GM18873 (cell line): ENCODE measurements at regions not wholly inside any gene's neighbourhood (a gene's known extent, or its start where the extent isn't known, plus 50 kb on each side); places are given as distances from the start of the nearest gene placed in this dataset.

Source experiments
- ATAC-seq: cut with Tn5 transposase; IDR thresholded peaks from one replicate; pipeline ENCODE4 v1.9.1; 2021; ENCODE audit warnings: mild to moderate bottlenecking, moderate library complexity, moderate number of reproducible peaks; ENCODE audit not compliant: unreplicated experiment, low FRiP score

DNA sequence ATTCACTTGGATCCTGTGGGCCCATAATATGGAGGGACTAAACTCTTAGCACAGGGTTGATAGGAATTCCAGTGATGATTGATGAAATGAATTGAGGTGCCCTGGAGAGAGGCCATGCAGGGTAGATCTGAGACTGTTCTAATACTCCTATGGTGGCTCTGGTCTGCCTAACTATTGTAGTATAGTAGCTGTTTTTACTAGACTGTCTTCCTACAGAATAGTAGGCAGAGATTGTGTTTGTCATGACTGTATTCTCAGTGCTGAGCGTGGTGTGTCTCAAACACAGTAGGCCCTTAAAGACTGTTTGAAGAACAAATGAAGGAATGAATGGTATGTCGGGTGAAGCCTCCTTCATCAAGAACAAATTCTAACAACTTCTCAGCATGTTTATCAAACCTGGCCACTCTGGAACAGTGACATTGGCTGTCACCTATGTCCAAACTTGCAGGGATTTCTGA lies 107.0 kb upstream of the SESN3 start:
- ATAC-seq: no peak

DNA sequence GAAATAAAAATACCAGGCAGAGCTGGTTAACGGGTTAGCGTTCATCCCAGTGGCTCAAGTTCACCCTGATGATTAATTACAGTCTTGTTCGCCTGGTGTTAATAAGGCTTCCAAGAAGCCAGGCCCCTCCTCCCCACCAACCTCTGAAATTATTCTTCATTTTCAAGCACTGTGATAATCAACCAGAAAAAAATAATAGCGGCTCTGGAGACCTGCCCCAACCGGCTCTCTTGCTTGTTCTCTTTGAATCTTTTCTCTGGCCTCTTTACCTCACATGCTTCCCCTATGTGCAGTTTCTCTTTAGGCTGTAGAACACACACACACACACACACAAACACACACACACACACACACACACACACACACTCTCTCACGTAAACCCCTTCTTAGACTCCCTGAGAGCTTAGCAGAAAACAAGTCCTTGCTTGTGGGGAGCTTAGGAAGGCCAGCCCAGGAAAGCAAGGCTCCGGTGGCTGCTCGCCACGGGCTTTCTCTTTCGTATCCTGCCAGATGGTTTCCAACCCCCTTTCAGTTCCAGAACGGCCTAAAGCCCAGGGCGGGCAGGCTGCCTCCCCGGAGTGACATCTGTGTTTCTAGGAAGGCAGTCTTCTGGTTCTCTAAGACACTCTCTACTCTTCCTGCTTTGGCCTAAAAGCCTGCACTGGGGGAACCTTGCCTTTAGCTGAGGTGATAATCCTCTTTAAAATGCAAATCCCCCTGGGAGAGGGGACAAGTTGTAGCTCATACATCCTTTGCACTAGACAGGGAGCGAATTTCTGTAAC lies 106.4 kb upstream of the SESN3 start:
- ATAC-seq: peak; percentile 83

DNA sequence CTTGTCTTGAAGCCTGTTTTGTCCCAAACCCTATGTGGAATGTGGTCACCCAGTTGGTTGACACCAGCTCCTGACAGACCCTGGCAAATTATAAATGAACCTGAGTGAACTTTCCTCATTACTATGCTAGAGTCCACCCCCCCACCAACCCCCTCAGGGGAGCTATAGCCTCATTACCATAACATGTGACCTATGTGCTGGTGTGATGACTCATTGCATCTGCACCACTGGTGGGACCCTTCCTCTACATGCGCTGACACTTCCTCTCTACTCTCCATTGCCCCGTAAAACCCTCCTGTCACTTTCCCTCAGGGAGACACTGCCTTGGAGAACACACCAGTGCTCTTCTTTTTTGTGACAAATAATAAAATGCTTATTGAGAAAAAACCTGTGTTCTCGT lies 105.0 kb upstream of the SESN3 start:
- ATAC-seq: no peak

DNA sequence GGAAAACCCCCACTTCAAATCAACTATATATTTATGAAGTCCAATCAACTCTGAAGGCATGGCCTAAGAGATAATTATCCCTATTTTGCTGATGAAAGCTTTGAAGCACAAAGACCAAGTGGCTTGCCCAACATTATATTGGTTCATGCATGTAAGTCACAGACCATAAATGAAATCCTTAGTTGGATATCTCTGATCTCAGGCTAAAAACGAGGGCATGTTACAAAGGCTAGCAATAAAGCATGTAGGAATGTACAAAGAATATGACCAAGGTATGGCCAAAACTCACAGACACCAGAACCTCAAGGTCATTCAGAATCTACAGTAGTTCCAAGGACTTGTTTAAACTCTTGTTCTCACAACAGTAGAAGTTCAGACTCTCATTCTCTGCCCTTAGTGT lies 100.2 kb upstream of the SESN3 start:
- ATAC-seq: no peak

DNA sequence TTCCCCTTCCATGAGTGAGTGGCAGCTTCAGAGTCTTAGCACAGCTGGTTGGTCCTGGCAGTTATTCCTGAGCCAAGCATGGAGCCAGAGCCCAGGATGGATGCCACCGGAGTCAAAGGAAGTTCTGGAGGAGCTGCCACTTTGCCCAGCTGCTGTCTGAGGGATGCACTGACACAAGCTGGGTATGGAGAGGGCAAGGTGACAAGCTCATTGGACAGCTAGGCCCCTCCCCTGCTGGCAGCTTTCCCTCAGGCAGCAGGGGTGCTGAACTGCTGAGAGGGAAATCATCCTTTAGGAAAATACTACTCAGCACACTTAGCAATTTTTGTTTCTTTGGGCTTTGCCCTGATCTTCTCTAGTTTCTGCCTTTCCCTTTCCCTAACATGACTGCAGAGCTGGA lies 99.3 kb upstream of the SESN3 start:
- no peak for ATAC-seq

DNA sequence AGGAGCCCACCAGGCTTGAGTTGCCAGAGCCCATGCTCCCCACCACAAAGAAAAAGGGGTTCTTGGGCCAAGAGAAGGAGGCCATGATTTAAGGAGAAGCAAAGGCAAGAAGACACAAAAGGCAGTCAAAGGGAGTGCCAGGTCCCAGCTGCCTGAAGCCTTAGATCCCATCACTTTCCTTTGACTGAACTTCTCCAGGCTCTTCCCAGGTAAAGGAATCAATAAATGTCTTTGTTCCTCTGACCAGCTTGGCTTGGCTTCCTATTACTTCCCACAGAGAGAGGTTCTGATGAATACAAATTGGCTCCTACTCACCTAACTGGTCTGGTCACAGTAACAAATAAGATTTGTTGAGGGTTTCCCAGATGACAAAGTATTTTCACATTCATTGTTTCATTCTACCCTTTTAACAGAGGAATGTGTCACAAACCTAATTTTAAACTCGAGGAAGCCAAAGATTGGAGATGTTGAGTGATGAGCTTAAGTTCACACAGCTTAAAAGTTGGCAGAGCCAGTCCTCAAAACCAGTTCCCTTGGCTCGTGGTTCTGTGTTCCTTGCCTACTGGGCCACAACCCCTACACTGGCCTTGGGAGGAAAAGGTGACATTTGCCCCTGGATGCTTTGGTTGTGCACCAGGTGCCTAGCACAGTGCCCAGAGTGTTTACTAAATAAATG lies 96.4 kb upstream of the SESN3 start:
- ATAC-seq: no peak

DNA sequence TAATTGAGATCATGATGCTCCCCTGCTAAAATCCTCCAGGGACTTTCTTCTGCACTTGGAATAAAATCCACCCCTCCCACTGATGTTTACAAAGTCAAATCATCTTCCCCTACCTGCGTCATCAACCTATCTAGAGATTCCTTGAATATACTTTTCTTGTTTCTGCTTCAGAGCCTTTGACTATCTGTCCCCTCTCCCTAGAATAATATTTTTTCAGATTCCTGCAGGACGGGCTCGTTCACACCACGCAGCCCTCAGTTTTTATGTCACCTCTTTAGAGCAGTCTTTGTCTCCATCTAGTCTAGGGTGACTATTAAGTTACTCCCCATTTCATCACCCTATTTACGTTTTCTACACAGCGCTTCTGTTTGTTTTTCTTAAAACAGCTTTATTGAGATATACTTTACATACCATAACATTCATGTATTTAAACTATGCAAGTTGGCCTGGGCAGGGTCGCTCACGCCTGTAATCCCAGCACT lies 94.8 kb upstream of the SESN3 start:
- ATAC-seq: no peak

DNA sequence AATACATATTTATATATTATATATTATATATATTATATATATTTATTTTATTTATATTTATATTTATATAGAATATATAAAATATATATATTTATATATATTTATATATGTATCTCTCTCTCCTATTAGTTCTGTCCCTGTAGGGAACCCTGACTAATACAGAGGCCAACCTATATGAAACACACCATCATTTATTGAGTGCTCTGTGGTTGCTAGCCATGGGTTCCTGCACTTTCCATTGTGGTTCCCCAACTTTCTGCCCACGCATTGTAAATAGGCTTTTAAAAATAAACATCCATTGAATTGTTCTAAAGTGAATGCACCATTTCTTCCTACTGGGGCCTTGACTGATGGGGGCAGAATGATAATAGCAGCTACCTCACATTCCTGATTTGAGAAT lies 93.8 kb upstream of the SESN3 start:
- ATAC-seq: no peak

DNA sequence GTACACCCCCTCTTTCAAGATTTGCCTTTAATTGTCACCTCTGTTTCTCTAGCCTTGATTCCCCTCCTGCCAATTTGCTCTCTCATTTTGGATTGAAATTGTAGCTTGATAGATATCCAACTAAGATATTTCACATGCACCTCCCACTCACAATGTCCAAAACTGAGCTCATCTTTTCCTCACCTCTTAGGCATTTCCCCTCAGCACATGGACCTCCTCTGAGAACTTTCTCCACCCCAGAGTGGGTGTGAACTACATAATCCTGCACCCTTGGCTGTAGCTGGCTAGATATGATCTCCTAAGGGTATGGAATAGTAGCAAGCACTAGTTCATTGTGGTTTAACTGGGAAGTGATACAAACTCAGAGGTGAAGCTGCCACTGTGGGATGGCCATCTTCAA lies 91.5 kb upstream of the SESN3 start:
- no peak for ATAC-seq

DNA sequence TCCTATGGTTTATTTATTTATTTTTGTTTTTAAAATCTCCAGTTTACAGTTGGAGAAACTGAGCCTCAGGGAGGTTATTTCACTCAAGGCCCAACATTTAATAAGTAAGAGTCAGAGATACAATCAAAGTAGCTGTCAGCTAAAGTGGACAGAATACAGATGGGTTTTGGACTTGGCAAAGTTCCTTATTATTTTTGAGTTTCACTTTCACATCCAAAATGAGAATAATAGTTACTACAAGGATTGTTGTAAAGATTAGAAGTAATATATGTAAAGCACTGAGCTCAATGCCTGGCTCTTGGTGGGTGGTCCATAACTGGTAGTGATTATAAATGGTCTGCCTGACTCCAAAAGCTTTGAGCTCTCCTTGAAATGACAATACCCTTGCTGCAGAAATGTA lies 87.5 kb upstream of the SESN3 start:
- no peak for ATAC-seq

DNA sequence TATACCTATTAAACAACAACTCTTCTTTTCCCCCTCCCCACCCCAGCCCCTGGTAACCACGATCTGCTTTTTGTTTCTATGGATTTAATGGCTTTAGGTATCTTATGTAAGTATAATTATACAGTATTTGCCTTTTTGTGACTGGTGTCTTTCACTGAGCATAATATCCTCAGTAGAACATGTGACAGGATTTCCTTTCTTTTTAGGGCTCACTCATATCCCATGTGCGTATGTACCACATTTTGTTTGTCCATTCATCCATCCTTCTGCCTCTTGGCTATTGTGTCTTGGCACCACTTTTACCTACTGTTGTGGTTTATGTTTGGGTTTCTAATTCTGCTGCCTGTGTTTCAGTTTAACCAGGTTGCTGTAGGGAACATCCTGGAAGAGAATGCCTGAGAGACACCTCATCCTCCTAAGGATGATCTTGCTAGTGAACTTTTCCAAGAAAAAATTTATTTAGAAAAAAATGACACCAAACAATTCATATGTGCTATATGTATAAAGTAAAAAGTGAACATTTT lies 77.6 kb upstream of the SESN3 start:
- no peak for ATAC-seq

DNA sequence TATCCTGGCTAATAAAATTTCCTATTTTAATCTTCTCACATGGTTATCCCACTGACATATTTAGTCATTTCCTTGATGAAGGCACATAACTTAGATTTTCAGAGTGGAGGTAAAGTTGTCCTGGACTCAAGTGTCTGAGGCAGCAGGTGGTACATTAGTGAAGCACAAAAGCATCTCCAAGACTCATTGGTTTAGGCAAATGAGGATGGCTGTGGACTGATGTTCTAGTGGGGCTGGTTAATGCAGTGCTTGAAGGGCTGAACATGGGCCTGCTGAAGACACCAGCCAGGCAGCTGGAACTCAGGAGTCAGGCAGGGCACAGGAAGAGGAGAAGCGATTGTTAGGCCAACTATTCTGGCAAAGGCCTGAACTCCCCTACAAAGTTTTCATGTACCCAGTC lies 76.3 kb upstream of the SESN3 start:
- no peak for ATAC-seq

DNA sequence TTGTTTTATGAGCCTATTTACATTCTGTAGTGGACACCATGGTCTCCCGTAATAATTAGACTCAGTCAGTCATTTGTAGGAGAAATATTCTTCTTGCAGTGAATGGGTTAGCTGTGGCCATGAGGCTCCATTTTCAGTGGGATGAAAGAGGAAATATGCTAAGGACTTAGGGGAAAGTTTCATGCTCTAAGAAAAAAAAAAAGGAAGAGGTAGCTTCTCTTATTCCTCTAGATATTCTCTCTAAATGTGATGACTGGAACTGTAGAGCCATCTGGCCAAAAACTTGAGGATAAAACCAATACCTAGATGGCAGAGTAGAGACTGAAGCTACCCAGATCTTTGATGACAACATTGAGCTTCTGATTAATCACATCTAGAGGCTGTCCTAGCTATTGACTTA lies 75.8 kb upstream of the SESN3 start:
- ATAC-seq: no peak

DNA sequence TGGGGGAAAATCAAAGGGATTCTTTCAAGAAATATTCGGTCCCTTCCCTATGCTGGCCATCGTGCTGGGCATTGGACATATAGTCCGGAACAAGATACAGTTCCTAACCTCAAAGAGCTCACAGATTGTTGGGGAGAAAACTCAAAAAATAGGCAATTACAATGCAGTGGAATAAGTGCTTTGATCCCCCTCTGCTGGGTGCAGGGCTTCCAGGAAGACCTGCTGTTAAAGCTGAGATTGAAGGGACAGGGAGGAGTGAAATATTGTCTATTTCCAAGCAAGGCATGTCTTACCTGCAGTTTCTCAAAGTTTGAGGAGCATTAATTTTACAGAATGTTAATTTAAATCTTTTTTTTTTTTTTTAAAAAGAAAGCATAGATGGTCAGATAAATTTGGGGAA lies 75.1 kb upstream of the SESN3 start:
- no peak for ATAC-seq

DNA sequence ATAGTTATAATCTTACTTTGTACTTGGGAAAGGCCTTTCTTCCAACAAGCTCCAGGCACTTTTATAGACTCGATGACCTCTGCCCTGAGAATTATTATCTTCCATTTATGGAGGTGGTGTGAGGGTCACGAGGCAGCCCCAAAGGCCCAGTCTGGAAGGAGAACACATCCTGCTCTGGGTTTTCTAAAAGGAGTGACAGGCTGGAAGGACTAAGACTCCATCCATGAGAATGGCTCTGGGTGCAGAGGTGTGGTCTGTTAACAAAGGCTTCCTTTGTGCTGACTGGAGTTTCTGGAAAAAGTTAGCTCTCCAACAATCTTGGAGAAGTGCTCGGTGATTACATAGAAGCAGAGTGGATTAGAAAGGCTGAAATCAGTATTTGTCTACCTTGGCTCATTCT lies 74.7 kb upstream of the SESN3 start:
- ATAC-seq: no peak

DNA sequence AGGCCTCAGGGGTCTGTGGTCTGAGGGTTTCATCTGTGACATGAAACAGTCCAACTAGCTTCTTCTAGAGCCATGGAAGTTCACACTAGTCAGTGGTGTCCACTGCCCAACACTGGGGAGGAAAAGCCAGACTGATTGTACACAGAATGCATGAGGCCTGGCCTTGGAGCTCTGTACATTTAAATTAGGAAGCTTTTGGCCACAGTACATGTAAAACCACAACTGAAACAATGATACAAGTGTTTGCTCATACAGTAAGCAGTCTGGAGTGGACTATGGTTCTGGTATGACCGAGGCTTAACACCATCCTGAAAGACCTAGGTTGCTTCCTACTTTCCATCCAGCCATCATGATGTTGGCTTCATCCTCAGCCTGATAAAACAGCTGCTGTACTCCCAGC lies 73.8 kb upstream of the SESN3 start:
- no peak for ATAC-seq

DNA sequence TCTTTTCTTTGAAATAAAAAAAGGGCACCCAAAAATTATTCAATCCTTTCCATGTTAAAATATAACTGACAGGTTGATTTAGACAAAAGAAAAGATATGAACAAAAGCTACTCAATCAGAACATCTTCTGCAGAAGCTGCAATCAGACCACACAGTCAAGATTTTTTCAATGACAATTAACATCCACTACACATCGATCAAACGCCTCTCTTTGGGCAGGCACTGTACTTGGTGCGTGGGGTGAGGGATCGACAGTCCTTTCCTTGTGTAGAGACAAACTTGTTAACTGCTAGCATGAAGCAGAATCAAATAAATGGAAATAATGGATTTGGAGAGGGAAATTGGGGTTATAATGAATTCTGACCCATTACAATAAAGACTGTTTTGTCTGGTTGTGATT lies 71.2 kb upstream of the SESN3 start:
- no peak for ATAC-seq

DNA sequence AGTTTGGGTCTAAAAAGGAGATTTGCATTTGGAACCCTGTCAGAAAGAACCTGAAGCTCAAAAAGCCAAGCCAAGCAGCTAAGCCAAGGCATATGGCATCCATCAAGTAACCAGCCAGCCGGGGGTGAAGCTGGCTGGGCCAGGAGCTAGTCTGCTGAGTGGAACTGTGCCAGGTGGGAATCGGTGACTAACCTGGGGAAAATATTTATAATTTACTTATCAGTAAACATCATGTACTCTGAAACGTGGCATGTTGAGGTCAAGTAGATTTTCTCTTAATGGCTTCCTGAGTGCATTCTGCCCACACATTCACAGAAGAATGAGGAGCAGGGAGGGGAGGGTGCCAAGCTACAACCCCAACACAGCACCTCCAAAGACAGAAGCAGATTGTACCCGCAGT lies 70.5 kb upstream of the SESN3 start:
- no peak for ATAC-seq

DNA sequence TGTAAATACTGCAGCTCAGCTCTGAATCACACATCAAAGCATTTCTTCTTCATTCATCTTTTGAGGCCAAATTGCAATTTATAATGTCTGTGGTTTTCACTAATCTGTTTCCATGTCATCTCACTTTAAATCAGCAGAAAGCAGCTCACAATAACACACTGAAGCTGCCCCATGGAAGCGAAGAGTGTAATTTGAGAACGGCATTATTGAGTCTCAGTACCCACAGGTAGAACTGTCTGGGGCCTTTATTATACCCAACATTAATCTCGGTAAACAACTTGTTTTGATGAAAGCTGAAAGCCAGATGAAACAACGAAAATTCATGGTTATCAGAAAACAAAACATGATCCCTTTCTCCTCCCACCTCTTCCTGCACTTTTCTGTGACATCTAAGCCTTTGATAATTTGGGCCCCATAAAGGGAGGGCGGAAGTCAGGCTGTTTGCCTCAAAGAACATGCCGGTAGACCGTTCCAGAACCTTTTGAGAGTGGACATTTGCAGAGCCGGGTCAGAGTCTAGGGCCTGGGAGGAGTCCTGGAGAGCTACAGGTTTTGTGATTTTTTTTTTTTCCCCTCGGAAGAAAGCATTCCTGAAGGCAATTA lies 68.2 kb upstream of the SESN3 start:
- ATAC-seq: no peak

DNA sequence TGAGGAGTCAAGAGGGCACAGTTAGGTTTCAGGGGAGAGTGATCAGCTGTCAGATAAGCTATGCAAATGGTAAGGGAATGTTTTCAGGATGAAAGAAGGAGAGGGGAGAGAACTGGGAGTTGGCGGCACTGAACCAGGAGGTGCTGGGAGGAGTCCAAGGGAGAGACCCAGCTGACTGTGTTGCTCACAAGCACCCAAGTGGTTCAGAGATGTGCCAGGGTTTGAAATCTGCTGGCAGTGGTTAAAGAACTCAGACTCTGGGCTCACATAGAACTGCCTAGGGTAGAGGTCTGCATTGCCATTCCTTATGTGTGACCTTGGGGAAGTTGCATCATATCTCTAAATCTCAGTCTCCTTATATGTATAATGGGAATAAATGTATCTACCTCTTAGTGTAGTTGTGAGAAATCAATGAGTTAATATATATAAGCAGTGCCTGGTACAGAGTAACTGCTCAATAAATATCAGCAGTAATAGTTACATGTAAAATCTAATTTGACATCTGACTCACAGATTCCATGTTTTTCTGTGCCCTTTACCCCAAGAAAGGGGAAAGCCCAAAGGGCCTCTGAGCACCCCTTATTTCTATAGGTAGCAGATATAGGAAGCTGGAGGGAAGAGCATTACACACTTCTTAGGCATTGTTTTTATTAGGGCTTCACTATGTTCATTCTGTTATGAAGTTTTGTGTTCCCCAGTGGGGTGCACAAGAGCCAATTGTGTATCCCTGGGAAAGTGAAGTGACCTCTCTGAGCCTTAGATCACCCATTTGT lies 66.9 kb upstream of the SESN3 start:
- ATAC-seq: no peak

DNA sequence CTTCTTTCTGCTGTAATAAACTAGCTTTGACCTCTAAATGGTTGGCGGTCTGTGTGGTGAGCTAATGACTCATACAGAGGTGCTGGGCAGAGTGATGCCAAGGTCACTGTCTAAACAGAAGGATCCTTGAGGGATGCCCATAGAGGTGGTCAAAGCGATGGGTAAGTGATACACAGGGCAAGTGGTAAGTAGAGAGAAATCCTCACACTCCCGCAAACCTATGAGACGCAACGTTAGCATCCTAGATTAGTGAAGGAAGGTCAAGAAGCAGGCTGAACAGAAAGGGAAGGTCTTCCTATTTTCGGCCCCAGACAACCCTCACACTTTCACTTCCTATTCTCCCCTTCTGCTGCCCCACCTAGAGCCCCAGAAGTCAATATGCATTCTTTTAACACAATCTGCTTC lies 65.6 kb upstream of the SESN3 start:
- ATAC-seq: peak; percentile 90
